ENCODE measurements at regions not wholly inside any gene's neighbourhood (a gene's known extent, or its start where the extent isn't known, plus 50 kb on each side); places are given as distances from the start of the nearest gene placed in this dataset.
A peak's percentile ranks its signal among the peaks of the same experiment; 100 is the strongest.

GRCh38 chr15:94164202-94164807 lies 67.1 kb upstream of the MCTP2 start:
- TF ChIP-seq CTCF (IDR thresholded peaks at IDR 0.05) (peak; percentile 89), EMX1 (CRISPR knock-in tag; IDR thresholded peaks at IDR 0.05) (no peak)
- H3K27me3 Mint-ChIP-seq (ENCODE audit: low read depth), result no peaks in the 10 kb centered on the region
- ChIA-PET POLR2A (interaction anchor here (0.5 kb wide), 1 partner anchor 251 kb away, joined by 3 read pairs; no protein-coding TSS in a partner anchor), CTCF (interaction anchor here (0.6 to 5.2 kb wide), 24 partner anchors 10 to 1103 kb away, joined by 3 to 79 read pairs (median 4); partner anchors contain the start of gene MCTP2)
- no peak overlapping the region for H3K27ac Mint-ChIP-seq
- H3K9me3 Mint-ChIP-seq, result peaks cover 9% of the 10 kb centered on the region; the same call in 1 of the 2 replicates
- H3K4me1 Mint-ChIP-seq, result no peaks in the 10 kb centered on the region
- H3K36me3 Mint-ChIP-seq, result no peaks in the 10 kb centered on the region
- no peak overlapping the region for H3K4me3 Mint-ChIP-seq
- ATAC-seq (peak; percentile 85), DNase-seq (ENCODE audit: low spot score) (peak; percentile 67)

- no peak for DNase-seq (ENCODE audit: low spot score)
- Mint-ChIP-seq H3K4me1 (no peaks in the 10 kb centered on the region), H3K4me3 (no peak overlapping the region), H3K27ac (no peak overlapping the region), H3K27me3 (ENCODE audit: low read depth) (no peaks in the 10 kb centered on the region), H3K9me3 (peaks cover 9% of the 10 kb centered on the region; the same call in 1 of the 2 replicates), H3K36me3 (no peaks in the 10 kb centered on the region)
- CTCF ChIA-PET, result interaction anchor here (0.8 to 5.2 kb wide), 7 partner anchors 9 to 336 kb away, joined by 3 to 79 read pairs (median 3); no protein-coding TSS in a partner anchor
- ATAC-seq, result no peak
- TF ChIP-seq ZSCAN18 (CRISPR knock-in tag; IDR thresholded peaks at IDR 0.05) (no peak), TP53 (CRISPR knock-in tag; IDR thresholded peaks at IDR 0.05) (no peak), PRRX2 (CRISPR knock-in tag; IDR thresholded peaks at IDR 0.05) (no peak), ETV6 (CRISPR knock-in tag; IDR thresholded peaks at IDR 0.05) (no peak), ZNF416 (CRISPR knock-in tag; IDR thresholded peaks at IDR 0.05) (no peak), TEAD4 (CRISPR knock-in tag; IDR thresholded peaks at IDR 0.05) (no peak)
- POLR2A ChIA-PET, result no interaction called here
Observed at GRCh38 chr15:94162939-94163338, 68.4 kb upstream of the MCTP2 start.

- no peak overlapping the region for H3K4me3 Mint-ChIP-seq
- no peaks in the 10 kb centered on the region; the same call in 1 of the 2 replicates for H3K27me3 Mint-ChIP-seq (ENCODE audit: low read depth)
- no peak overlapping the region for H3K27ac Mint-ChIP-seq
- no peak for ATAC-seq
- CTCF ChIA-PET, result interaction anchor here (0.9 to 1.6 kb wide), 5 partner anchors 9 to 166 kb away, joined by 3 to 13 read pairs (median 3); partner anchors contain the start of gene MCTP2
- no peaks in the 10 kb centered on the region for H3K4me1 Mint-ChIP-seq
- H3K36me3 Mint-ChIP-seq, result no peaks in the 10 kb centered on the region
- DNase-seq (ENCODE audit: low spot score), result no peak
- H3K9me3 Mint-ChIP-seq, result peaks cover 12% of the 10 kb centered on the region
- POLR2A ChIA-PET, result no interaction called here
- TF ChIP-seq FOXK1 (CRISPR knock-in tag; IDR thresholded peaks at IDR 0.05), result no peak
- TF ChIP-seq IRF1 (CRISPR knock-in tag; IDR thresholded peaks at IDR 0.05), result no peak
- TF ChIP-seq MXD4 (CRISPR knock-in tag; IDR thresholded peaks at IDR 0.05; ENCODE audit: borderline replicate concordance), result no peak
- no peak for TF ChIP-seq FOXP4 (CRISPR knock-in tag; IDR thresholded peaks at IDR 0.05)
- TF ChIP-seq STAT6 (CRISPR knock-in tag; conservative IDR thresholded peaks at IDR 0.05; ENCODE audit: low read depth), result no peak
- no peak for TF ChIP-seq ZNF512 (CRISPR knock-in tag; IDR thresholded peaks at IDR 0.05; ENCODE audit: borderline replicate concordance)
- no peak for TF ChIP-seq MAX (CRISPR knock-in tag; IDR thresholded peaks at IDR 0.05)
- no peak for TF ChIP-seq E2F4 (CRISPR knock-in tag; IDR thresholded peaks at IDR 0.05; ENCODE audit: borderline replicate concordance, low read depth)
Observed at GRCh38 chr15:94154255-94154654, 77.1 kb upstream of the MCTP2 start.
